ENCODE measurements at regions not wholly inside any gene's neighbourhood (a gene's known extent, or its start where the extent isn't known, plus 50 kb on each side); places are given as distances from the start of the nearest gene placed in this dataset.

DNA sequence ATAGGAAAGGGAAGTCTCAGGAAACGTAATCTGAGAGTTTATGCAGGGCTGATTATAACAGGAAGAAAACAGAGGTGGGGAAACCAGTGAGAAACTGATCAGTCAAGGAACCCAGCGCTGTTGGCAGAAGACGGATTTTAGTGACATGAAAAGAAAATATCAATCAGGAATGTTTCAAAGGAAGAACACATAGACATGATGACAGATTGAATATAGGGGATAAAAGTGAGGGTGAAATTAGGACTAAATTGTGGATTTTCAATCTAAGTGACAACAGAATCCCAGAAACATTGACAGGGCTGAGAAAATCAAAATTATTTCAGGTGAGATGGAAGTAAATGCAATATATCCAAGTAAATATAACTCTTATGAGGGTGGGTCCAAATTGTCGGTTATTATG lies 199.8 kb upstream of the CCDC150 start:
- no peak for DNase-seq (ENCODE audit: low read depth in 2 of 2)

DNA sequence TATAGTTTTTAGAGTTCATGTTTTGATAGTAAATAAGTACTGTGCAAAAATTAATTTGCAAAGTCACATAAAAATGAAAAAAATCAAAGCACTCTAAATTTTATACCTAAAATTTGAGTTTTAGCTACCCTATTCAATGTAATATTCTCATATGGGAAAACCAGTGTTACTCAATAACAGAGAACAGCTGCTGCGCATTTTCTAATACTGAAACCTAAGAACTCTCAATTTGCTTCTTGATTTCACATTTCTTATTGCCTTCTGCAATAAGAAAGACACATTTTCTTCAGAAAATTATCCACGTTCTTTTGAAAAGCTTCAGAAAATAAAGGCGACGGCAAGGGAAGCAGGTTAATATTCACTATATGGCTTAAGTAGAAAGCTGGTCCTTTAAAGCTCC lies 199.1 kb upstream of the CCDC150 start:
- no peak for DNase-seq (ENCODE audit: low read depth in 2 of 2)

DNA sequence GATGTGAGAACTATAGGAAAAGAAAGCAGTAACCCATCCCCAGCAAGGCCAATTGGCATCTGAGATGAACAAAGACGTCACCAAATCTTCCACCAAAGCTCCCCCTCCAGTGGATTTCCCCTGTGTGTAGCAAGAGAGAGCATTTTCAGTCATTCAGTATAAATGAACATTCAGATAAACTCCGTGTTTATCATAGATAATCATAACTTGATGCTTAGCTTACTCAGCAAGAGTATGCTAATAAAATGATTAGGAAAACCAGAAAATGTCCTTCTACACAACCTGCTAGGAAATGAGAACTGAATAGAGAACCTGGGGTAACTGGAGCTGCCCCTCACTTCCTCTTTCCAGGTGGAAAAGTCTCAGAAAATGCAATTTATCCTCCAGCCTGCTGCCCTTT lies 198.0 kb upstream of the CCDC150 start:
- no peak for DNase-seq (ENCODE audit: low read depth in 2 of 2)

DNA sequence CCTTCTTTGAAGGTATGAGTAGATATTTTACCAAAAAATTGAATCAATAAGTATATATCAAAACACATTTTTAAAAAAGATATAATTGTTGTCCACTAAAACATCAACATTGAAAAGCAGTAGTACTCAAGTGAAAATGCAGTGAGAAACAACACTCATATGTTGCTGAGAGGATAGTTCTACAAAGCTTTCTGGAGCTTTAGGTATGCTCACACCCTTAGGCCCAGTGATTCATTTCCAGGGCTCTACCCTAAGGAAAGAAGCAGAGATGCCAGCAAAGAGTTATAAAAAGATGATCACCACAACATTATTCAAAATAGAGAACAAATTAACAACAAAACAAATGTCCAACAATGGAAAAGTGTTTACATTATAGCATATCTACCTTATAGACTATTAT lies 197.3 kb upstream of the CCDC150 start:
- DNase-seq (ENCODE audit: low read depth in 2 of 2): no peak

DNA sequence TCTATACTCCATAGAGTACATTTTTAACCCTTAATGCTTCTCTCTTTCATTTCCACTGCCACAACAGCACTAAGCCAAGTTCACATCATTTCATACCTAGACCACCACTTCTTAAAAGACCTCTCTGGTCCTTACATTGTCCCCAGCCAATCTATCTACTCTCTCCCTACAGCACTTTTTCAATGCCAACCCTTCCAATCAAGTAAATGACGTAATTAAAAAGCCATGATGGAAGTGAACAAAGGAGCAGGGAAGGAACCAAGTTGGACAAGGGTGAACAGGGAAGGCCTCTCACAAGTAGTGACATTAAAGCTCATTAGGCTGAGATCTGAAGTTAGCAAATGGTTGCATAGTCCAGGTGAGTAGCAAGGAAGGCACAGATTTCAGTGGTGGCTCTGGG lies 195.1 kb upstream of the CCDC150 start:
- DNase-seq (ENCODE audit: low read depth in 2 of 2): no peak

DNA sequence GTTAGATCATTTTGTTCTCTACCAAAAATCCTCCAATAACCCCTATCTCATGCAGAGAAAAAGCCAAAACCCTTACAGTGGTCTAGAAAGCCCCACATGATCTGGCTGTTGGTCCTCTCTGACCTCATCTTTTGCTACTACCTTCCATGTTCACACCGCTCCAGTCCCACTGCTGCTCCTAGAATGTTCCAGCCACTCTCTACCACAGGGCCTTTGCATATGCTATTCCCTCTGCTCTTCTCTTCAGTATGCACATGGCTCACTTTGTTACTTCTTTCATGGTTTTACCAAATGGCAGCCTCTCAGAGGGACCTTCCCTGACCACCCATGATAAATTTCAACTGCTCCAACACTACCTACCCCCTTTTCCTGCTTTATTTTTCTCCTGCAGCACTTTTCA lies 193.5 kb upstream of the CCDC150 start:
- no peak for DNase-seq (ENCODE audit: low read depth in 2 of 2)

DNA sequence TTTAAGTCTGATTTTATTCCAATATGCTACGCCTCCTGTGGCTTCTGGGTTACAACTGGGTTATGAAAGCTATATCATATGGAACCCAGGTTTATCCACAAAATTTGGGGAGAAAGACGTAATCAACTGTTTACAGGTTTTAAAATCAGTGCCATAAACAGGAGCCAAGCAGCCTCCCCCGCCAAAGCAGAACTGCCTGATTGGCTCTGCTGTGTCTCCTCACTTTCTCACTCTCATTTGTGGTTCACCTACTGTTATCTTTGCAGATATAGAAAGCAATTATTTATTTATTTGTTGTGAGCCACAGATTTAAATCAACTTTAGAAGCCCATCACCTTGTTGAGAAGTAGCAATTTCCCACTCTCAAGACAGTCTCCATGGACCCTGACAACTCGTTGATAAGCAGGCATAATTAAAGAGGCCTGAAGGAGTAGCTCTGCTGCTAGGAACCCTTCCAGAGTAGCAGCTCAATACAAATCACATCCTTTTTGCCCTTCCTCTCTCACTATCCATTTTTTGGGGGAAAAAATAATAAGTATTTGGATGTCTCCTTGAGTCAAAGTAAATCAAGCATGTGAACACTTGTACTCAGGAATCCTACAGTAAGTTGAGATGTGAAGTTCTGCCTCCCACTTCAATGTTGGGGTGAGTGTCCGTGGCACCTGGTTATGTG lies 191.0 kb upstream of the CCDC150 start:
- no peak for DNase-seq (ENCODE audit: low read depth in 2 of 2)

DNA sequence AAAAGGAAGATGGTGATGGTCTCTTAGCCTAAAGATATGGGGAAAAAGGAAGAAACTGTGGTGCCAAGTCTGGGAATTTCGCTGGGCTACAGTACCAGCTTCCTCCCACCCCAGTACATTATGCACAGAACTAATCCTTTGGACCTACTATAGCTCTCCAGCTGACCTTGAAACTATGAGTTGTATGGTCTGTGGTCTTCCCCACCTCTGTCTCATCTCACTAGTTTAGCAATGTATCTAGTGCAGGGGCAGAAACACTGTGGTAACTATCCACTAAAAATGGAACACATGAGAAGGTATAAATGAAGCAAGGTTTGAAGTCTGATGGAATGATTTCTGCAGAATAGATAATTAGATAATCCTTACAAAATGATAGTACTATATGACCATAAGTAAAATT lies 190.4 kb upstream of the CCDC150 start:
- no peak for DNase-seq (ENCODE audit: low read depth in 2 of 2)

DNA sequence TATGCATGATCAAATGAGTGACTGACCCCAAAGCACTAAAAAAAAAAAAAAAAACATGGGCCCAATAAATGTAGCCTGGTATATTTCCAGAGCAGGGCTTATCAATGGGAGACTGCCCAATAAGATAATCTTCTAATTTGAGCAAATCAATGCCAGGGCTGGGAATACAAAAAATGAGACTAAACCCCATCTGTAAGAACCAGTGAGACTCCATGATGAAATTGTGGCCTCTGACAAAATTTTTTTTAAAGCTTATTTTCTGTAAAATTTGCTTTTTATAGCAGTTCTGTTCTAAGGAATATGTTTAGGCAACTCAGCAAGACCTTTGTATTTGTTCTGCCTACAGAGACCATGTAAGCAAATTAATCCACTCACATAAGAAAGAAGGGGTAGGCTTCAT lies 186.8 kb upstream of the CCDC150 start:
- DNase-seq (ENCODE audit: low read depth in 2 of 2): no peak

DNA sequence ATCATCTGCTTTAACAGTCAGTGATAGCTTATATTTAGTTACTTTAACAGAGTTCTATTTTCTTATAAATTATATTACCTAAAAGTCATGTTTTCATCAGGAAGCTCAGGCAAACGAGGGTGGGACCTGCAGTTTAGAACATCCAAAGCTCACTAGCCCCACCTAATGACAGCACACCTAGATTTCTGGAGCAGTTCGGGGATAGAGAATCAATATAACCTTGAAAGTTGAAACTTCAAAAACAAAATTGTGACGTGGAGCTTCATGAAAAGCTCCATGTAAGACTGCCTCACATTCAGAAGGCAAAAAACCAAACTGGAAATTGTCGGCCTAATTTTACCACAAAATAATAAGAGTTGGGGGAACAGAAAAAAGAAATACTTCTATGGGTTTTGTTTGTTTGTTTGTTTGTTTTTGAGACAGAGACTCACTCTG lies 185.9 kb upstream of the CCDC150 start:
- no peak for DNase-seq (ENCODE audit: low read depth in 2 of 2)

DNA sequence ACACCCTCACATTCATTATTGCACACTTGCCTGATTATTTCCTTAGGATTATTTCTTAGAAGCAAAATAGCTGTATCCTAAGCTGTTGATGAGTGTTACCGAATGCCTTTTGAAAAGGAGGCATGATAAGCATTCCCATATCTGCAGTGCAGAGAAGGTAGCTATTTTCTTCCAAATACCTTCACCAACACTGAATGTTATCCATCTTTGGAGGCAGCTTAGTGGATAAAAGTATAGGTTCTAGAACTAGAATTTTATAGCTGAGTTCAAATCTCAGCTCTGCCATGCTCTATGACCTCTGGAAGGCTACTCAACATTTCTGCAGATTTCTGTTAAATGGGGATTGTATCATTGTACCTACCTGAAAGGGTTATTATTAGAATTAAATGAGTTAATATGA lies 185.0 kb upstream of the CCDC150 start:
- no peak for DNase-seq (ENCODE audit: low read depth in 2 of 2)

DNA sequence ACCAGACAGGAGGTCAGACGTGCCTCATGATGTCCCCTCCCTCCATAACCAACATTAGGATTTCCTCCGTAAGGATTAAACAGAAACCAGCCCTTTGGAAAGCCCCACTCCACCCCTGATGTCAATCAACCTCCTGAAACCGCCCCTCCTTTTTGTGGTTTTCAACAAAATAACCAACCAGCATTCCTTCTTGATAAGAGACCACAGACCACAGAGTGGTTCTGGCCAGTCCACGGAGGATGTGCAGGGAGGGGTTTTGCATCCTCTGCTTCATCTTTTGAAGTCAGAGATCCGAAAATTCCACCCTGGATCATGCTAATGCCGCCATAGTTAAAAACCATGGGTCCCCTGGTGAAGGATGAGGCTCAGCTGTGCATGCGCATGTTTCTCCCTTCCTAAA lies 180.0 kb upstream of the CCDC150 start:
- no peak for DNase-seq (ENCODE audit: low read depth in 2 of 2)

DNA sequence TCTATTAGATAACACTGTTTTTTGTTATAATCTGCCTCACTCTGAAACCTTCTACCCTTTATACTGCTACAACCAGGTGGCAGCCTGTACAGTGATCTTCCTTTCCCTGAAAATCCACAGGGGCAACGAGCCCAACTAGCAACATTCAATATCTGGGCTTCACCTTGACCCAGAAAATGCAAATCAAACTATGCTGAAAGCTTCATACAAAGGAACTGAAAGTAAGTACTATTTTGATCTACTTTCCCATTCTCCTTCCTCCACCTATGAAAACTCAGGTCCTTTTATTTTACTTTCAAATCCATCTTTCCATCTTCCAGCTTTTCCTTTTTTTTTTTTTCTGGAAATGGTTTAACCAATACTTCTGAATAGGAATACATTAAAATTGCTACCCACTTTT lies 175.8 kb upstream of the CCDC150 start:
- DNase-seq (ENCODE audit: low read depth in 2 of 2): no peak

DNA sequence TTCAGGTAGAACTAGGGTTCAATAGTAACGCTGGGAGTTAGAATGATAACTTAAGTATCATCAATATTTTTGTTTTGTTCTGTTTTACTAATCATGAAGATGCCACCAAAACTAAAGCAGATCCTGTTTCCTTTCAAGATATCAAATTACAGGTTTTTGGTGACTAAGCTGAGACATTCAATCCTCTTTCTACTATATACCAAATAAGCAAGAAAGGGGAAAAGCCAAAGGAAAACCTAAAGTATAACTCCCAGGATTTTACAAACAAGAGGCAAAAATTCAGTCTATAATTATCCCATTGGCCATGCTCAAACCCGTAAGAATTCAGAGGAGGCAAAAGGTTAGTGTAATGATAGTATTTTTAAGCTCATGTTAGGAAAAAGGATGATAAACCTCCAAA lies 175.2 kb upstream of the CCDC150 start:
- no peak for DNase-seq (ENCODE audit: low read depth in 2 of 2)

DNA sequence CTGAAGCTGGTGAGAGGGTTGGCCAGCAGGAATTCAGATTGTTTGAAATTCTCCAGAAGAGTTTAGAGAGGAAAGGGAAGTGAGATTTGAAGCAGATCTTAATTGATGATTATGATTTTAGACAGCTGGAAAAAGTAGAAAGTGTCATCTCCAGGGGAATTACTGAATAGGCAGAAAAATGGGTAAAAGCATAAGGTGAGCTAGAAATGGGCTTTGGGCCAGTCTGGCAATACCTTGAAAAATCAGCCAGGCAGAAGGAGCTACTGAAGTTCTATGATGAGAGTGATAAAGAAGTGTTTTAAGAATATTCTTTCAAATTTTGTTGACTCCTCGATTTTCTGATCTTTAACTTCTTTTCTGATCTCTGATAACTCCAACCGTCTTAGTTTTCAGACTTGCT lies 172.9 kb upstream of the CCDC150 start:
- no peak for DNase-seq (ENCODE audit: low read depth in 2 of 2)

DNA sequence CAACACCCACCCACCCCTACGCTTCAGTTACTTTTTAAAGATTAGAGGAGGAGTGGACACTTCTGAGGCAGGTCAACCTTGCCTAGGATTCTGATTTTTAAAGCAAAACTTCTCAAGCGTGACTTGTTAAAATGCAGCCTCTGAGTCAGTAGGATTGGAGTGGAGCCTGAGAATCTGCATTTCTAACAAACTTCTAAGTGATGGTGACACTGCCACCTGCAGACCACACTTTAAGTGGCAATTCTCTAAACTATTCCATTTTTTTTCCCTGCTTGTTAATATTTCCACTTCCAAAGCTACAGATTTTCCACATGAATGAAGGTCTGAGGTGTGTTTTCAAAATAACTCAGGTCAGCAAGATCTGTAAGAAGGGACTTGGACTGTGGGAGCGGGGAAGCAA lies 171.1 kb upstream of the CCDC150 start:
- no peak for DNase-seq (ENCODE audit: low read depth in 2 of 2)

DNA sequence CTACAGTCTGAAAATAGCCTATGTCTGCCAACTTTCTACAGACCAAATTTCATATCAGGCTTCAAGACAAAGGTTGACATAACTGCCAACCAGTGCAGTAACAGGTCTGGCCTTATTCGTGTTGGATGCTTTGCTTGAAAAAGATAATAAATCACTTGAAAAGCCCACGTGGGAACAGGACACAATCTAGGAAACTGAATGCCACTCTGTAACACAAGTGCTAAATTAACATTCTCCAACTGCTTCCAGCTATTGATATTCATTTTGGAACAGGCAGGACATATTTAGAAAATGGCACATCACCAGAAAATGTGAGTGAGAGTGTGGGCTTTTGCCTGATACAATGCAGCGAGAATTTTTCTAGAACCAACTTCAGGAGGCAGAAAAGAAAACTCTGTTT lies 165.9 kb upstream of the CCDC150 start:
- DNase-seq (ENCODE audit: low read depth in 2 of 2): no peak

DNA sequence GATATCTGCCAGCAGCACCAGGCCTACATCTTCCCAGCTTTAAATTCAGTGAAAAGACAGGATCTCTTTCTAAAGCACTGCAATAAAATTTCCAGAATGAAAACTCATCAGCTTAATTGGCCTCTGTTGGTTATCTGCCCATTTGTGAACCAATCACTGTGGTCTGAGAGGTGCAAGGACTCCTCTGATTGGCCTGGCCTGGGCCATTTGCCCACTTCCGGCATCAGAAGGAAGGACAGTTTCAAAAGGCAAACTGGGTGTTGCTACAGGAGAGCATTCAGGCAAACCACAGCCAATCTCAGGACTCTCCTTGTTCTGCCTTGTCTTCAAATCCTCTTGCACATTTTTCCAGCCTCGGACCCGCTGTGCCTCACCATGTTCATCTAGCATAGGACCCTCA lies 163.9 kb upstream of the CCDC150 start:
- no peak for DNase-seq (ENCODE audit: low read depth in 2 of 2)

DNA sequence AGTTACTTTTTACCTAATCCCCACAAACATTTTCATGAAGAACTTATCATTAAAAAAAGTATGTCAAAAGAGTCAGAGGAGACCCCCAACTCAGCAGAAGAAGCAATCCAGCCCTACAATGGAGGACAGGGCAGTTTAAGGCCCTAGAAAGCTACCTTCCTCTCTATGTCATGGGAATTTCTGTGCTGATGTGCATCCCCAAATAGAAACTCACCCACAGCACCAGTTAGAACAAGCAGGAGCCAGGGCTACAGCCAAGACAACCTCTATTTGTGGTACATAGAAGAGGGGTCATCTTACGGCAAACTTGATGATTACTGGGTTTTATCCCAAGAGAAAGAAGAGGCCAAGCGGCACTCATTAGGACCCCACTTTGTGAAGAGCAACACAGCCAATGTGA lies 160.9 kb upstream of the CCDC150 start:
- no peak for DNase-seq (ENCODE audit: low read depth in 2 of 2)

DNA sequence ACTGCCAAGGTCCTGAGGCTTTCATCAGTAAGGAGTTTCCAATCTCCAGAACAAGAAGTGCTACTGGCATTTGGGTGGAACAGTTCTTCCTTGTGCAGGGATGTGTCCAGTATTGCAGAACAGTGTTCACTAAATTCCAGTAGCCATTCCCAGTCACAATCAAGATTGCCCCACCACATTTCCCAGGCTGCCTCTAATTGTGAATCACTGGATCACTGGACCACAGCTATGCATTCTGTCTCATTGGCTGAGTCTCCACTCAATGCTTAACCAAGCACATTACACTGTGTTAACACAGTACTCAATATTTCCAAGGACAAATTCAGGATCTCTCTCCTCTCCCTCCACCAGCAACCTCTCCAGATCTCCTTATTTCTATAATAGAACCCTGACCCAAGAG lies 160.2 kb upstream of the CCDC150 start:
- DNase-seq (ENCODE audit: low read depth in 2 of 2): no peak

DNA sequence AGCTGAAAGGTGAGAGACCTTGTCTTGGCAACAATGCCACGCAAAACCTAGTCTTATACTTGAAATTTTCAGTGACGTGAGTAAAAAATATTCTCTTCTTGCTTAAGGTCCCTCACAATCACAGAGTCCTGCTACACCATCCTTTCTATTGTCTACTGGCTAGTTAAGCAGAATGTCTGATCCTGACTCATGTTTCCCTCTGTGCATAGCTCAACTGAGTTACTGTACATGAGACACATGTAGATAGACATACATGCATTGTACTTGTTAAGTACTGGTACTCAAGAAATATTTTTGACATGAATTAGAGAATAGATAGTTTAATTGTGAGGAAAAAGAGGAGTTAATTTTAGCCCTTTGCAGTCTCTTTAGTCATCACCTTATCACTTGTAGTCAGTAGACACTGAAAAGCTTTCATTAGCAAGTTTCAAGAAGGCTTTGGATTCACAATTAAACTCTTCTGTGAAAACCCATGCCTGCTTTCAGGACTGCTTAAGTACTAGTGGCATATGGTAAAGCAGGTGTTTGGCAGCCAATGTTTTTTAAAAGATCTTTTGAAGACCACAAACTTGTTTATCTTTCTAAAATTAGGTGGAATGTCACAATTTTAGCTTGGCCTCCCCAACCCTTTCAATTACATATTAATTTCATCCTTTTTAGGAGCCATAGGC lies 158.7 kb upstream of the CCDC150 start:
- no peak for DNase-seq (ENCODE audit: low read depth in 2 of 2)

DNA sequence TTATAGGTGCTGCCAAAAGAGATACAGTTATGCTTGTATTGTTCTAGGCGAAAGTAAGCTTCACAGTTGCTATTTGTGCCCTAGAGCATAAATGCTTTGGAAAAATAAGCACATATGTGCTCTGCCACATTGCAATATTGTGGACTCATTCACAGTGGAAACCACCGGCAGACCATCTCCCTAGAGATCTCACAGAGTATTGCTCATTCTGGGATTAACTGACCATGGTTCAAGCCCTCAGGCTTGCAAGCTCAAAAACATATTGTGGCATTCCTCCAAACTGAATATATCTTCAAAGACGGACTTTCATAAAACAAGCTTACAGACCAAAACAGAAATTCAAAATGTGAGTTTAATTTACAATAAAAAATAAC lies 158.2 kb upstream of the CCDC150 start:
- DNase-seq (ENCODE audit: low read depth in 2 of 2): no peak

DNA sequence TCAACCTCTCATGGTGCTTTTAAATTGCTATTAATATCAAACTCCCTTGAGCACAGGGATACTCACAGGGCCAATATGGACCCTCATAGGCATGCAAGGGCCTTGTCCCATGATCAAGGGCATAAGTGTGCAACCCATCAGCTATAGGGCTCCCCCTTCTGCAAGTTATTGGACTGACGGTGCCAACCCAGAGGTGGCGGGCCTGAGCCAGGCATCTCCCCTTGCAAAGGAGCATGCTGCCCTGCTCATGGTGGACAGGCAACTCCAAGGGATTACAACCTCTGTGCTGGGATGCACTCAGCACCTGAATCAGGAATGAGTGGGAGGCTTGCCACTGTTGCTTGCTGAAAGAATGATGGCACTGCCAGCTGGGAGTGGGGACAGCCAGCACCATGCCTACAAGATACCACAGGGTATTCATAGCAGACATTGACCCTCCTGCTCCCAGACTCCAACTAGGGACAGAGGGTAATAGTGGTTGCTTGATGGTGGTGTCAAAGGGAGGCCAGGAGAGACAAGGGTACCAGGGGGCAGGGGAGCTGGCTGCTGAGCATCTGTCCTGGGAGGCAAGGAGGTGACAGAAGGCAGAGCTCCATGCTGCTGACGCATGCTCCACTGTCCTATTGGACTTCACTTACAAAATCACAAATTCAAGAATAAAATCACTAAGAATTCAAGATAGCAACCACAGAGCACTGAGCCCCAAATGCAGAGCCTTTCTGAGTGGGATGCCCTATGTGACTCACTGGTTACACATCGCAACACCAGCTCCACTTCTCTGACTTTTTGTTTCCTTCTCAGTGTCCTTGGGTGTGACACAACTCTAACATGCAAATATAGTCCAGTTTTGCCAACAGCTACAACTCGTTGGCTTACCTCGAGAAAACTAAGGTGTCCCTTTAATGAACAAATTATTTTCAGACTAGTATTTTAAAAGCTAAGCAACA lies 157.1 kb upstream of the CCDC150 start:
- DNase-seq (ENCODE audit: low read depth in 2 of 2): no peak

All from stimulated activated CD4-positive, alpha-beta T cell treated with anti-CD3 and anti-CD28 coated beads, Interleukin-1b, Interleukin-23, amount 100 ng/mL, for 1 hour (primary cell).